ENCODE measurements at regions not wholly inside any gene's neighbourhood (a gene's known extent, or its start where the extent isn't known, plus 50 kb on each side); places are given as distances from the start of the nearest gene placed in this dataset.
A peak's percentile ranks its signal among the peaks of the same experiment; 100 is the strongest.

DNA sequence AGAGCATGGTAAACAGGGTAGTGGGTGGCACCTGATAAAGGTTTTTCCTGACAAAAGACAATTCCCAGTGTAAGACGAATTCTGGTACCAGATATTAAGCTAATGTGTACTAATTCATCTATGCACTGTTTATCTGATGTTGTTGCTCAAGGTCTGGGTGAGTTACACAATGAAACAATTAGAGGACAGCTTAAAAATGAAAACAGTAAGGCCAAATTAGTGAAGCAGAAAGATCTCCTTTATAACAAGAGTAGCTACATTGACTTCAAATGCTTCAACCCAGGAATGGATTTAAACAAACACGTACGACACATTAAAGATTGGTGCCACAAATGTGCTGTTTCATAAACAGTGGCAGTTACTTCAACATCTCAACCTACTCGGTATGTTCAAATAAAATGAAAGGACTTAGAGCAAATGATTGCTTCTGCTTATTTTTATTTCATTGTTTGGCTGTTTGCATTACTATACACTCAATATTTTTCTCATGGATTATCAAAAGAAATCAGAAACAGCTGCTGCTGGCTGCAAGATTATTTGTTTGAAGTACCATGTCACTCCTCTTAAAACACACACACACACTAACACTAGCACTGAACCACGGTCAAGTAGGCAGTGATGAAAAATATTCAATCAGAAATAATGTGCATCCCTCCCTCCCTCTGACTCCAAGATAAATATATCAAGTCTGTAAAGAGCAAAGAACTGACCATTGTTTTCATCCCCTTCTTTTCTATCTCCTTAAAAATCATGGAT is 94.4 kb upstream of the RND3 start:
- DNase-seq: no peak

DNA sequence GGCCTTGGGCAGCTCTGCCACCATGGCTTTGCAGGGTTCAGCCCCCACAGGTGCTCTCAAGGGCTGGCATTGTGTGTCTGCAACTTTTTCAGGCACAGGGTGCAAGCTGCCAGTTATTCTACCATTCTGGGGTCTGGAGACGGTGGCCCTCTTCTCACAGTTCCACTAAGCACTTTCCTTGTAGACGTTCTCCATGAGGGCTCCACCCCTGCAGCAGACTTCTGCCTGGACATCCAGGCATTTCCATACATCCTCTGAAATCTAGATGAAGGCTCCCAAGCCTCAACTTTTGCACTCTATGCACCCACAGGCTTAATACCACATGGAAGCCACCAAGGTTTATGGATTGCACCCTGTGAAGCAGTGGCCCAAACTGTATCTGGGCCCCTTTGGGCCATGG is 91.0 kb upstream of the RND3 start:
- no peak for DNase-seq

DNA sequence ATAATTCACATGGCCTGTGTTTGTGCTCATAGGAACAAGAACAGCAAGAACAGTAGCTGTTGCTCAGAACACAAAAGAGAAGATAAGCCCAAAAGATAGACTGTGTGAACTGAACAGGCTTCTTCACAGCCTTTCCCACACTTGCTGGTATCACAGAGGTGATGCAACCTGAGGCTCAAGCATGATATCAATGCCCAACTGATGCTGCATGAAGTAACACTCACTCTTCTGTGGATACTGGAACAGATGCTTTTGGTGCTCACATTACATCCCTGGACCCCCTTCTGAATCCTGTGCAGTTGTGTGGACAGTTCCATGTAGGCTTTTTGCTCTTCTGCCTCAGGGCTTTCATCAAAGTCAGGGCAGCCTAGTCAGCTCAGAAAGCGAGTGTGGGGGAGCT is 88.4 kb upstream of the RND3 start:
- no peak for DNase-seq

DNA sequence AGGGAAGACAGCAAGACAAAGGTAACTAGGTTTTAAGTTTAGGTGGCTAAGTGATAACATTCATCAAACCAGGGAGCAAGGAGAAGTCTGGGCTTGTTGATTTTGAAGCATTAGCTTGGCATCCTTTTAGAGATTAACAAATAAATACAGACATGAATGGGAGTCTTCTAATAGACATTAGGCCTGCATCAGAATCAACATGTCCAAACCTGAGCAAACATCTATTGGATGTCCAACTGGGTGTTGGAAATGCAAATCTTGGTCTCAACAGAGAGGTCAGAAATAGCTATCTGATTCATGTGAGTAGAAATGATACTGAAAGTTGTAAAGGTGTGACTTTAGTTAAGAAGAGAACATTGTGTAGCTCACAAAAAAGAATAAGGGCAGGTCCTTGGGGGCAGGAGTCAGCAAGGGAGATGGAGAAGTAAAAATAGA is 85.5 kb upstream of the RND3 start:
- no peak for DNase-seq

DNA sequence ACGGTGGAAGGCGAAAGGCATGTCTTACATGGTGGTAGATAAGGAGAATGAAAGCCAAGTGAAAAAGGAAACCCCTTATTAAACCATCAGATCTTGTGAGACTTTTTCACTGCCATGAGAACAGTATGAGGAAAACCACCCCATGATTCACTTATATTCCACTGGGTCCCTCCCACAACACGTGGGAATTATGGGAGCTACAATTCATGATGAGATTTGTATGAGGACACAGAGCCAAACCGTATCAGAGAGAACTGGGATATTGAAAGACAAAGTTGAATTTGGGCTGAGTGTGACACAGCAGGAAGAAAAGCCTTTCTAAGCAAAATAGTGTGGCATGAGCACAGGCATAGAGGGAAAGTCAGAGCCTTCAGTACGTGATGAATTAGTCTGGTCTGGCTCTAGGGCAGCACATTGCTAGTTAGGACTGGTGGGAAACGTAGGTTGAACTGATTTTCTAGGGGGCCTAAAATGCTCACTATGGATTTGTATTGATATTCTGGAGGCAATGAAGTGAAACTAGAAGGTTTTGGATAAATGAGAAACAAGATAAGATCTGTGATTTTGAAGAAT is 84.8 kb upstream of the RND3 start:
- DNase-seq: no peak

DNA sequence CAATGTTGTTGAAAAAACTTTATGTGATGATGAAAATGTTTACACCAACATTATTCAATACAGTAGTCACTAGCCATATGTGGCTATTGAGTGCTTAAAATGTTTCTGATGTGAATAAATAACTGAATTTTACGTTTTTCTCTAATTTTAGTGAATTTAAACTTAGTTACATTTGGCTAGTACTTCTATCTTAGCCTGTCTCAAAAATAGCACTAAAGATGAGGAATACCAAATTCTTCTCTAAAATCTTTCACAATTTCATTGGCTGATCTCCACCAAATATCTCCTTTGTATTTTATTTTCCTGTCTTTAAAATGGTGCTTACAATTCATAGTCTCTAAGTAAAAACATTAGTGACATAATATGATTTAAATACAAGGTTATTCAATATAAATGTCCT is 83.7 kb upstream of the RND3 start:
- peak; percentile 54 for DNase-seq

DNA sequence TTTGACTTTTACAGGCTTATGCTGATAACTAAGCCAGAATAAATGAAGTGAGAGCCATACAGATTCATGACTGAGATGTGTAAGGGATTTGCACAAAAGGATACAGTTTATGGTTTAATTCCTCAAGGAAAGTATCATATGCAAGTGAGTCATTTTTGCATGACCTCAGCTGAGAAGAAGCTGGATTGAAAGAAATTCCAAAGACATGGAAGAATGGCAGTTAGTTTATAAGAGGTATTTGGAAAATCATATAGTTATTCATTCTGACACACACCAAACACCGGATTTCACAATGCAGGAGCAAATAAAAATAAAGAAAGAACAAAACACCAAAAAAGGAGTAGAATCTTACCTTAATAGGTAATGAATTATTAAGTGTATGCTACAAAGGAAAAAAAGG is 83.2 kb upstream of the RND3 start:
- DNase-seq: peak; percentile 95

DNA sequence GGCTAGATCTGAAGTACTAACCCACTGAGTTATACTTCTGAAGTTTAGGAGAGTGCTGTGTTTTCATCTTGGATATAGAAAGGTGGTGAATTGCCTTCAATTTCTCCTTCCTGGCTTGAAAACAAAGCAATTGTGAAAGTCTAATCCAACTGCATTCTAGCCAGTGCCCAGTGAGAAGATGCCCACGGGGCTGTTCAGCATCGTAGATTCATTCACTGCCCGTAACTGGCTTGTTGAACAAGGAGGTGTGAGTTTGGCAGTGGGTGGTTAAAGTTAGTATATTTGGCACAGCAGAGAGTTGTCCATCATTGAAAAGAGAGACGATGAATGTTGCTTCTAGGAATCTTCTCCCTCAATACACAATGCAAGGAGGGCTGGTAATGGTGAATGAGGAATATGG is 82.3 kb upstream of the RND3 start:
- no peak for DNase-seq

DNA sequence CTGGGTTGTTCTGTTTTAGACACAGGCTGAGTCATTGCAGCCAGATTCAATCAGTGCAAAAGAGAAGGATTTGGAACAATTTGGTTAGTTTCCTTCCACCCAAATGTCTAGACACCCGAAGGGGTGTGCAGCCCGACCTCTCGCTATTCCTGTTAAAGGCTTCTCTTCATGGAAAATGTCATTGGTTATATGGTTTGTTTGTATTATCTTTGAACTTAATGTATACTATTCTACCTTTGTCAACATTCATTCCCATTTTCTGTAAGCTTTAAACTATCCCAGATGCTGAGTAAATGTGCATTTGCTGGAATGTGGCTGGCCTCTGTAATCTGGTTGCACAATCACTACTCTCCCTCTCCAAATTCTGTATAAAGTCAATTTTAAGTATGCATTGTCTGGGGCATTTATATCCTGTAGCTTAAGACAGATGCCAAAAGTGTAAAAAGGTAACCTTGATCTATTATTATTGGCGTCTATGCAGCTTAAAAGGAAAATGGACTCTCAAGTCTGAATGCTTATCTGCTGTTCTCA is 80.4 kb upstream of the RND3 start:
- peak; percentile 69 for DNase-seq

DNA sequence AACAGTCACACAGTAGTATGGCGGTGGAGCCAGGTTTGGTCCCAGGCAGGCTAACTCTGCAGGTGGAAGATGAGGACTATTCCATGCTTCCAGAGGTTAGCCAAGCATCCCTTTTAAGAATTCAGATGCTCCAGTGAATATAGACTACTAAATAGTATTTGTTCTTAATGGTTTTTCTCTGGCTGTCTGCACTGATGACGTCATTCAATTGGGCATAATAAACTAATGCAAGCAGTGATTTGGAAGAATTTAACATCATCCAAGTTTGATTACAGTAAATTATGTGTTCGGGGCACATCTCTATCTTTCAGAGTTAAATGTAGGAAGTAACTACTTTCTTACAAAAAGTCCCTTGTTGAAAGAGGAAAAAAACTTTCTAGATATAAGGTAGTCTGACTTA is 78.8 kb upstream of the RND3 start:
- DNase-seq: no peak

DNA sequence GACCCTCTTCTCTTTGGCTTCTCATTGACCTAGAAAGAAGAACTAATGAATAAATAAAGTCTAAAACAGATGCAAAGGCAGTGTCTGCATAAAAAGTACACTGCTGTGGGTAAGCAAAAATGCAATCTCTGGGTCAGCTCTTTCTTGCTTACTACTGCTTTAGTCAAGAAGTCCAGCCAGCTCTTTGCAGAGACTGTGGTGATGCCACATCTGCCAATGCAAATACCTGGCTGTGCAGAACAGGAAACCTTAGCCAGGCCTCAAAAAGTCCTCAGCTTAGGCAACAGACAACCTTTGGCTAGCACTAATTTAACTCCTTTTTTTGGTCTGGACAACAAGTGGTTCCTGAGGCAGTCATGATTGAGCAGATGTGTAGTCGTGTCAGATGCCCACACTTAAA is 73.6 kb upstream of the RND3 start:
- no peak for DNase-seq

DNA sequence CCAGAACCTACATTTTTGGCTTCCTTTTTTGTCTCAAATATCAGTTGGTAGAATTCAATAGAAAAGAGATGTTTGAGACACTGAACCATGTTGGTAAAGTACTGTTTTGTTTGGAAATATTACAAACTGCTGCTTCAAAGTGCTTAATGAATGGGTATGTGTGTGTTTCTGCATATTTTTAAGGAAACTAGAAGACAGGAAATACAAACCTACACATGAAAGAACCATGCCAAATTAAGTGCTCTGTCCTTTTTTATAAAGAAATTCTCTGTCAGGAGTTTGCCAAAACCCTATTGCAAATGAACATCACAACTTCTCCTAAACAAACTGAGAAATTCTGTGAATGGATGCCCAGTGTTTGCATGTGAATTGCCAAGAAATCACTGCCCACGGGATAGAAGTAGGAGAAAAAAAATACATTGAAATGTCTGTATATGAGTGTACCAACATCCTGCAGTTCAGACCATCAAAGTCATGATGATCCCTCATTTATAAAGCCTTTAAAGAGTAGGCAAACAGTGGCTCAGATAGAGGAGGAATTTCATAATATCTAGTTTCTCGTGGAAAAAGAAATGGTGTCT is 69.6 kb upstream of the RND3 start:
- peak; percentile 17 for DNase-seq

DNA sequence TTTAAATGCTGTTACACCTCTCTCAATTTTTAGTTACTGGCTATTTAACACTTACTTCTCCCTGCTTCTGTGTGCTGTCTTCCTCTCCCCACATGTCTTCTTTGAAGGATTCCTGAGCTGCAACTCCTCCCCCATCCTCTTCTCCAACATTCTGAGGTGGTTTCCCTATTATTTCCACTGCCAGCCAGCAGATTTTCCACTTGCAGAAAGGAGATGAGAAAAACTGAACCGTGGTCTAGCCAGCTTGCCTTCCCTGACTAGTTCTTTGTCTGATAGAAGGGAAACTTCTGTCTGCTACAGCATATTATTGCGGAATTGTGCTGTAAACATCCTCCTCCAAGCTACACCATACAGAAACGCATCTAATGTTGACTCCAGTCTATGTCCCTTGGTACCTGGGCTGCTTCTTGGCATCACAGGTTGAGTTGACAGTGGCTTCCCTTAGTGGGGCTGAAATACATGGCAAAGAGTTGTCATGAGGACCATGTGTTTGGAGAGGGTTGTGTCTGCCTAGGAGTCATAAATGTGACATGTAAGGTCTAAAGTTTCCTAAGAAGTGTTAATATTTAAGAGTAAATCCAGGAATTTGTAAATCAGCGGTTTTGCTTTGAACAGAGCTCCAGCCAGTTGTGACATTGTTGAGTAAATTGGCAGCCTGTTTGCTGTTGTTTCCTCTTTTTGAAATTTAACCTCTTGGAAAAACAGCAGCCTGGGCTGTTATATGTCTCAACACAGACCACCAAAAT is 68.3 kb upstream of the RND3 start:
- DNase-seq: no peak

DNA sequence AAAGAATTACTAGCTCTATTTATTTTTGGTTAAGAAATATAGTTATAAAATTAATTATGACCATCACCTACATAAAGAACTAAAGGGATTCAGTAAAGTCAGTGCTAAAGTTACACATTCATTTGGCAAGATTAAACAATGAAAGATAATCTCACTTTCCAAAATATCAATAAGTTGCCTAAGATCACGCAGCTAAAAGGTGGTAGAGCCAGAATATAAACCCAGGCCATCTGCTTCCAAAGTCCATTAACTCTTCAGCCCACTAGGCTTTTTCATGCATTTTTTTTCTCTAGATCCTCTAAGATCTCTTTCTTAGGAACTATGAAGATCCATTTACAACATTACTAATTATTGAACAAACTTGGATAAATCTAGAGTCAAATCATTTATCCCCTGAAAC is 66.6 kb upstream of the RND3 start:
- no peak for DNase-seq

DNA sequence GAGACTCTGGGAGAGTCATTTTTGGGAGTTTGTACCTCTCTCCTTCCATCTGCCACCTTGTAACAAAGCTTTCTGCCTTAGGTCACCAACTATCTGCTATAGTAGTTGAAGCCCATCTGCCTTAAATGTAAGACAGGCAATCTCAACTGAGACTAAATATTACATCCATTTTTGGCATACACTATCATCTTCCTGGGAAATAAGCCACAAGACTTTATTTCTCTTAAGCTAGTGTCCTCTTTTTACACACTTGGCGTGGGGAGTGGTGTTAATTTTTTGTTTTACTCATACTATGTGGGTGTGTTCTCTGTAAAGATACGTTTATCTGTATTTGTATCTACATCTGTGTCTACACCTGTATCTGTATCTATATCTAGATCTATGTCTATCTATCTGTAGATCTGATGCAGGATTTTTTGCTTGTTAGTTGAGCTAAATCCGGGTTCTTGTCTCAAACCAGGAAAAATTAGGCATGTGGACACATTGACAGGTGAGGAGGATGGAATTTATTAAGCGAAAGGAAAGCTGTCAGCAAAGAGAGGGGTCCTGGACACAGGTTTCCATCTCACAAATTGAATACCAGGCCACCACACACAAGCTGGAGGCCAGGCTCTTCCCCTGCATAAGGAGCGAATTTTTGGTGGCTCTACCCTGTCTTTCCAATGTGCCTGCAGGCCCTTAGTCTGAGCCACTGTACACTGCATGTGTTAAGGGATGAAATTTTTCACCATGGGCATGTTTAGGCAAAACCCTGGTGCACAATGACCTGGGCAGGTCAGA is 64.8 kb upstream of the RND3 start:
- DNase-seq: no peak

DNA sequence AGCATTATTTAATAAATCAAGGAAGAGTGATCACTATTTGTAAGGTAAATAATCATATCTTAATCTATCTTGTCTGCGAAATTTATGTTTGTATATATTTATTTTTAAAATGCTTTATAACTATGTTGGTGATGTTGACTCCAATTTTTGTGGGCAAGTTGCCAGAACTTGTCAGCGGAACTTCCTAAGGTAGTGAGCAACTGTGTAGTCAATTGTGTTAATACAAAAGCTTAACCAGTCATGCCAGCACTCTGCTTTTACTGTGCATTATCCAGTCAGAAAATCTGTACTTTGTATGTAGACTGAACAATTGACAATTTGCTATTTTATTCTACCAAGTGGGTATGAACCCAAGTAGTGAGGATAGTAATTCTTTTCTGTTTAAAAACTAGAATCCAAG is 61.9 kb upstream of the RND3 start:
- DNase-seq: no peak

DNA sequence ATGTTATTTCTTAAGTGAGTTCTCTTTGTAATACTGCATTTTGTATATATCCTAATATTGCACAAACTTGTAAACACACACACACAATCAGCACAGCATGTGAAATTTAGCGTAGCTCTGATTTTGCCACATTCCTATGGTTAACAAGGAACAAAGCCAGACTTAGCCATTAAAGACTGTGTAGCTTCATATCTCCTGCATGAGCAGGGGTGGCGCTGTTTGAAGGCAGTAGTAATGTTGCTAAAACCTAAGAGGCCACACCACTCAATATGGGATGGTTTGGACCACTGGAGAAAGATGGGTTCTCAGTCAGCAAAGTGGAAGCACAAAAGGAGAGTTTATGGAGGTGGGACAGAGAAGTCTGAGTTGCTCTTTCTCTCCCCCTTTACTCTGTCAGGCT is 61.1 kb upstream of the RND3 start:
- DNase-seq: peak; percentile 47

DNA sequence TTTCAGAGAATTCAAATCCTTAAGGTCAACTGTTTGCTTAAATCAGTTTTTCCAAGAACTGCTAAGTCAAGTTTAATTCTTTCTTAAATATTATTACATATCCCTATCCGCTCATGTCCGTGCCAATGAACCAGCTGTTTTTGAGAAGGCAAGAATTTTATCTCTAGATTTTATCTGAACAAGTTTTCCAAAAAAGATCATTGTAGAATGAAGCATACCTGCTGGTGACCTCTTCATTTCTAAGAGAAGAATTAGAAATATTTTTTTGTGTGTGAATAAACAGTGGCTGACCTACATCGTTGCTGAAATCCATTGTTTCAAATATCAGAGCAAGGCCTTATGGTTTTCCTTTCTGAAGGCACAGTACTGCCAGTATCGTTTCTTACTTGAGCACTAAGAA is 58.4 kb upstream of the RND3 start:
- DNase-seq: no peak

DNA sequence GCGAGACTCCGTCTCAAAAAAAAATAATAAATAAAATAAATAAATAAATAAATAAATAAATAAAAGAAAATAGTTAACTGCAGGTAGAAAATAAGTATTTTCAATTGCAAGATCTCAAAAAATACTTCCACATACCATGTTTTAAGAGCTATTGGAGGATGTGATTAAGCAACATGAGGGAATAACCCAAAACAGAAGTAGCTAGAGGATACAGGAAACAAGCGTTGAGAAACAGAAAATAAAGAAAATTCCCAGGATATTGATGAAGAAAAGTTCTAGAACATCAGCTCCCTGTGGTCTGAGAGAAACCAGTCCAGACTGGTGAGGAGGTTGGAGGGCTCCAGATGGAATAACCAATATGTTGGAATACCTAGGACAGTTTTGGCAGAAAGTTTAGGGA is 57.3 kb upstream of the RND3 start:
- DNase-seq: no peak

DNA sequence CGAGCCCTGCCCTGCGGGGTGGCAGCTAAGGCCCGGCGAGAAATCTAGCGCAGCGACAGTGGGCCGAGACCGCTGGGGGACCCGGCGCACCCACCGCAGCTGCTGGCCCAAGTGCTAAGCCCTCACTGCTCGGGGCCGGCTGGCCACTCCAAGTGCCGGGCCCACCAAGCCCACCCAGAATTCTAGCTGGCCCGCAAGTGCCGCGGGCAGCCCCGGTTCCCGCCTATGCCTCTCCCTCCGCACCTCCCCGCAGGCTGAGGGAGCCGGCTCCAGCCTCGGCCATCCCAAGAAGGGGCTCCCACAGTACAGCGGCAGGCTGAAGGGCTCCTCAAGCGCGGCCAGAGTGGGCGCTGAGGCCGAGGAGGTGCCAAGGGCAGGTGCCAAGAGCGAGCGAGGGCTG is 55.2 kb upstream of the RND3 start:
- no peak for DNase-seq

DNA sequence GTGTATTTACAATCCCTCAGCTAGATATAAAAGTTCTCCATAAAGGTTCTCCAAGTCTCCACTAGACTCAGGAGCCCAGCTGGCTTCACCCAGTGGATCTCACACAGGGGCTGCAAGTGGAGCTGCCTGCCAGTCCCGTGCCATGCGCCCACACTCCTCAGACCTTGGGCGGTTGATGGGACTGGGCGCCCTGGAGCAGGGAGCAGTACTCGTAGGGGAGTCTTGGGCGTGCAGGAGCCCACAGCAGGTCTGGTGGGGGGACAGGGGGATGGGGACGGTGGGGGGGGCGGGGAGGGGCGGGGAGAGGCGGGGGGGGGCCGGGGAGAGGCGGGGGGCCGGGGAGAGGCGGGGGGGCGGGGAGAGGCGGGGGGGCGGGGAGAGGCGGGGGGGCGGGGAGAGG is 54.7 kb upstream of the RND3 start:
- no peak for DNase-seq

DNA sequence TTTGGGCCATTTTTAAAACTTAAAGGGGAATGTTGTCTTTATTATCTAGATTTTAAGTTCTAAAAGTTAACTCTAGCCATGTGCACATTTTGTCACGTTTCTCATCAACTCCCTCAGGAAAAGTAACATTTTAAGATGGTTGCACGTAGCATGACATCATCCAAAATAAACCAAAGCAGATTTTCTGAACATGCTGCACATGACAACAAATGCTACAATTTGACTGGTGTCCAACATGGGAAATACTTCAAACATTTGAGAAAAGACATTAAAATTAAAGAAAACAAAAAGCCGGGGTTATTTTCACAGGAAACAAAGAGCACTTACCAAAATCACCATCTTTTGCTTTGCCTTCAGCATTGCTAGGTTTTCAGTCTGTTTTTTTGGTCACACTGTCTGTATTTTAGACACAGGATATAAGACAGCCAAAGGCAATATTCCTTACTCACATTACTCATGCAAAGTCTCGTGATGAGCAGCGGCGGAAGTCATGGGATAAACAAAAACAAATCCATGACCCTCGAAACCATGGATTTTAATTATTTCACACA is 51.3 kb upstream of the RND3 start:
- DNase-seq: peak; percentile 91

Measured in fibroblast of skin of scalp (primary cell).